ENCODE measurements at regions not wholly inside any gene's neighbourhood (a gene's known extent, or its start where the extent isn't known, plus 50 kb on each side); places are given as distances from the start of the nearest gene placed in this dataset.

GRCh38 chr12:17017402-17017801 lies 411.4 kb upstream of the LMO3 start:
- TF ChIP-seq CTCF (IDR thresholded peaks at IDR 0.05) = no peak
- no peak for TF ChIP-seq TCF7L2 (IDR thresholded peaks at IDR 0.05; ENCODE audit: low read depth, low read length)
- no peak for TF ChIP-seq POLR2AphosphoS5 (IDR thresholded peaks at IDR 0.05; ENCODE audit: low read depth, low read length)

Data from Panc1 (cell line).